ENCODE measurements at regions not wholly inside any gene's neighbourhood (a gene's known extent, or its start where the extent isn't known, plus 50 kb on each side); places are given as distances from the start of the nearest gene placed in this dataset.

DNA sequence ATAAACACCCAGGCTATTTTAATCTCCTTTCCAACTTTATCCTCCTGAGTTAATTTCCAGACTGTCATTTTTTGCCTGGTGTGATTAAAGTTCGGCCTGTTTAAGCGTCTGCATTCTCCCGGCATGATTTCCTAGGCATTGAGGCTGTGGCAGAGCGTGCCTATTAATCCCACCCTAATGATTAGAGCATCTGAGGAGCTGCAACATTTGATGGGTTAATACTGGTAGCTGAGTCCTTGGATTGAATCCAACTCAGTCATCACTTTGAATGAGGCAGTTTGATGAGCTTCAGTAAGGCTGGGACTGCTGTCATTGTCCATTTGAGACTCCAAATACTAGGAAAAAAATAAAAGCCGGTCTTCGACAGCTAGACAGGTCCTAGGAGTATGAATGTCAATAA is 882.5 kb downstream of the SLC4A3 start:
- no peak overlapping the region for H3K27ac ChIP-seq (ENCODE audit: low read depth in 2 of 2, low read length in 2 of 2)
- H3K9ac ChIP-seq (ENCODE audit: low read length in 3 of 3) = no peak overlapping the region
- H3K4me3 ChIP-seq (ENCODE audit: low read length in 3 of 3) = no peak overlapping the region
- no peaks in the 10 kb centered on the region for H3K9me3 ChIP-seq (ENCODE audit: control insufficient read depth in 2 of 3, insufficient read depth in 1 of 3, low read length in 3 of 3)
- no peaks in the 10 kb centered on the region for H3K27me3 ChIP-seq (ENCODE audit: control insufficient read depth, insufficient read depth, low read length)
- FAIRE-seq = no peak
- no peak for DNase-seq
- no peaks in the 10 kb centered on the region for H3K4me1 ChIP-seq (ENCODE audit: control insufficient read depth in 2 of 3, insufficient read depth in 2 of 3, low read depth in 1 of 3, low read length in 3 of 3)
- H3K36me3 ChIP-seq (ENCODE audit: control insufficient read depth in 2 of 3, insufficient read depth in 3 of 3, low read length in 3 of 3) = no peaks in the 10 kb centered on the region
- TF ChIP-seq, protein P1, sequence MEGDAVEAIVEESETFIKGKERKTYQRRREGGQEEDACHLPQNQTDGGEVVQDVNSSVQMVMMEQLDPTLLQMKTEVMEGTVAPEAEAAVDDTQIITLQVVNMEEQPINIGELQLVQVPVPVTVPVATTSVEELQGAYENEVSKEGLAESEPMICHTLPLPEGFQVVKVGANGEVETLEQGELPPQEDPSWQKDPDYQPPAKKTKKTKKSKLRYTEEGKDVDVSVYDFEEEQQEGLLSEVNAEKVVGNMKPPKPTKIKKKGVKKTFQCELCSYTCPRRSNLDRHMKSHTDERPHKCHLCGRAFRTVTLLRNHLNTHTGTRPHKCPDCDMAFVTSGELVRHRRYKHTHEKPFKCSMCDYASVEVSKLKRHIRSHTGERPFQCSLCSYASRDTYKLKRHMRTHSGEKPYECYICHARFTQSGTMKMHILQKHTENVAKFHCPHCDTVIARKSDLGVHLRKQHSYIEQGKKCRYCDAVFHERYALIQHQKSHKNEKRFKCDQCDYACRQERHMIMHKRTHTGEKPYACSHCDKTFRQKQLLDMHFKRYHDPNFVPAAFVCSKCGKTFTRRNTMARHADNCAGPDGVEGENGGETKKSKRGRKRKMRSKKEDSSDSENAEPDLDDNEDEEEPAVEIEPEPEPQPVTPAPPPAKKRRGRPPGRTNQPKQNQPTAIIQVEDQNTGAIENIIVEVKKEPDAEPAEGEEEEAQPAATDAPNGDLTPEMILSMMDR (IDR thresholded peaks at IDR 0.05; ENCODE audit: borderline replicate concordance, extremely low read depth, insufficient read depth) = no peak
- intact Hi-C loops (cut with DNase I) = no loop called here

DNA sequence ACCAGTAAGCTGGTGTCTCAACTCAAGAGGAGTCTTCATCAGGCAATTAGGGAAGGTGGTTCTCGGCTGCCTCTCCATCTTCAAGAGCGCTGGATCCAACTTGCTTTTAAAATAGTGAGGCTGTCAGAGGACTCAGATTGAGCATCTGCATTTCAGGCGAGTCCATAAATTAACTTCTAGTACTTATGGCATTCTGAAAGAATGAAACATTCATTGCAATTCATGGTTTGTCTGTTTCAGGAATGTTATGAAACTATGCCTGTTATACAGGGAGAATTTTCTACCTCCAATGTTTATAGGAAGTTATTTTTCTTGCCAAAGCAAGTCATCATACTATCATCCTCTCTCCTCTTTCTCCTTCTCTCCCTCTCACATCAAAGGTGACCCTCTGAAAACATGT is 883.2 kb downstream of the SLC4A3 start:
- no peak overlapping the region for H3K9ac ChIP-seq (ENCODE audit: low read length in 3 of 3)
- no peak overlapping the region for H3K4me3 ChIP-seq (ENCODE audit: low read length in 3 of 3)
- no peaks in the 10 kb centered on the region for H3K36me3 ChIP-seq (ENCODE audit: control insufficient read depth in 2 of 3, insufficient read depth in 3 of 3, low read length in 3 of 3)
- H3K27ac ChIP-seq (ENCODE audit: low read depth in 2 of 2, low read length in 2 of 2) = no peak overlapping the region
- no peaks in the 10 kb centered on the region for H3K9me3 ChIP-seq (ENCODE audit: control insufficient read depth in 2 of 3, insufficient read depth in 1 of 3, low read length in 3 of 3)
- no peak for DNase-seq
- H3K4me1 ChIP-seq (ENCODE audit: control insufficient read depth in 2 of 3, insufficient read depth in 2 of 3, low read depth in 1 of 3, low read length in 3 of 3) = no peaks in the 10 kb centered on the region
- FAIRE-seq = no peak
- intact Hi-C loops (cut with DNase I) = no loop called here
- no peaks in the 10 kb centered on the region for H3K27me3 ChIP-seq (ENCODE audit: control insufficient read depth, insufficient read depth, low read length)
- TF ChIP-seq, protein P1 (IDR thresholded peaks at IDR 0.05; ENCODE audit: borderline replicate concordance, extremely low read depth, insufficient read depth) = no peak

DNA sequence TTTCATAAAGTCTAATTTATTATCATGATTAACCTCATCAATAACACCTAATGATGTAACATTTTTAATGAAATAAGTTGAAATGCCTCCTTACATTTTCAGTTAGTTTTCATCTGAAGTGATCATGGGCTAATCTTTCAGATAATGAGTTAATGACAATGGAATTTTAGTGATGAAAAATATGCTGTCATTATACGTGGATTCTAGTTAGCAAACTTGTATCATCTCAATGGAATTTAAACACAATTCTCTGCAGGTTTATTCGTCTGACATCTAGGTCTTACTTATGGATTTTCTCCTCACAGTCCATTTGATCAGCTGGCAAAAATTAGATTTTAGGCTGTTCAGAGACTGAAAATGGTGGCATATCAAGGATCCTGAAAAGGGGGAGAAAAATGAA is 885.0 kb downstream of the SLC4A3 start:
- Histone ChIP-seq H3K9ac (ENCODE audit: low read length in 3 of 3) (no peak overlapping the region), H3K27me3 (ENCODE audit: control insufficient read depth, insufficient read depth, low read length) (no peaks in the 10 kb centered on the region), H3K36me3 (ENCODE audit: control insufficient read depth in 2 of 3, insufficient read depth in 3 of 3, low read length in 3 of 3) (no peaks in the 10 kb centered on the region), H3K4me3 (ENCODE audit: low read length in 3 of 3) (no peak overlapping the region), H3K4me1 (ENCODE audit: control insufficient read depth in 2 of 3, insufficient read depth in 2 of 3, low read depth in 1 of 3, low read length in 3 of 3) (no peaks in the 10 kb centered on the region), H3K27ac (ENCODE audit: low read depth in 2 of 2, low read length in 2 of 2) (no peak overlapping the region), H3K9me3 (ENCODE audit: control insufficient read depth in 2 of 3, insufficient read depth in 1 of 3, low read length in 3 of 3) (no peaks in the 10 kb centered on the region)
- TF ChIP-seq, protein P1 (IDR thresholded peaks at IDR 0.05; ENCODE audit: borderline replicate concordance, extremely low read depth, insufficient read depth) = no peak
- FAIRE-seq = no peak
- intact Hi-C loops (cut with DNase I) = no loop called here
- no peak for DNase-seq

DNA sequence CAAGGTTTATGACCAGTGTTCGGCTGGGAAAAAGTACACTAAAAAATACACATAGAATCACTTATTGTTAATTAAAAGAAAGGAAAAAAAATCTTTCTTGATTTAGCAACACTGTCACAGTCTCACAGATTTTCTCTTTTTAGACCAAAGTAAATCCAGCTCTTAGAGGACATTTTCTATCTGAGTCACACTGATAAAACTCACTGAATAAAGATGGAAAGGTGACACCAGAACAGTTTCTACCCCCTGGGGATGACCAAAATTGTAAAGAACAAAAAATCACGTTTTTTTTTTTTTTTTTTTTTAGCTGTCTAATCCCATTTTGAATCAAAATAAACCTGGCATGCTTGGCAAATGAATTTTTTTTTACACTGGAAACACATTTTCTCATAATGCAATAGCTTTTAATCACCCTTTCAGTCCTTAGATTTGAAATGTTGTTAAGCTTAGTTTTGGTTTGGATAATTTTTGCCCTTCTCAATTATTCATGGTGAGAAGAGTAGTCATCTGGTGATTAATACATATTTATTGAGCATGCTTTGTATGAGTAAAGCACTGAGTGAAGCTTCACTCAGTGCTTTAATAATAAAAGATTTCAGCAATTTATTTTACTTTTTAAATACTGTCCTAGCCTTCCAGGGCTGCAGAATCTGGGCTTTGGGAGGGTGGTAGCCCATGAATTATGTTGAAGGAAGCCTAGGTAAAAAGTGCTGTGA is 886.3 kb downstream of the SLC4A3 start:
- Histone ChIP-seq H3K4me1 (ENCODE audit: control insufficient read depth in 2 of 3, insufficient read depth in 2 of 3, low read depth in 1 of 3, low read length in 3 of 3) (no peaks in the 10 kb centered on the region), H3K4me3 (ENCODE audit: low read length in 3 of 3) (no peak overlapping the region), H3K27ac (ENCODE audit: low read depth in 2 of 2, low read length in 2 of 2) (no peak overlapping the region), H3K9me3 (ENCODE audit: control insufficient read depth in 2 of 3, insufficient read depth in 1 of 3, low read length in 3 of 3) (no peaks in the 10 kb centered on the region), H3K27me3 (ENCODE audit: control insufficient read depth, insufficient read depth, low read length) (no peaks in the 10 kb centered on the region), H3K9ac (ENCODE audit: low read length in 3 of 3) (no peak overlapping the region), H3K36me3 (ENCODE audit: control insufficient read depth in 2 of 3, insufficient read depth in 3 of 3, low read length in 3 of 3) (no peaks in the 10 kb centered on the region)
- intact Hi-C loops (cut with DNase I) = no loop called here
- TF ChIP-seq, protein P1 (IDR thresholded peaks at IDR 0.05; ENCODE audit: borderline replicate concordance, extremely low read depth, insufficient read depth) = no peak
- no peak for FAIRE-seq
- no peak for DNase-seq

Data from kidney (tissue), 13 donors.